Spleen (tissue), 7 donors: ENCODE measurements at regions not wholly inside any gene's neighbourhood (a gene's known extent, or its start where the extent isn't known, plus 50 kb on each side); places are given as distances from the start of the nearest gene placed in this dataset.
"Not testable (repeated sequence)": the region's sequence is repeated elsewhere in the genome, so short reads cannot be mapped to it uniquely, and the experiment has no call there.

Source experiments
- POLR2A ChIP-seq, 3 donors: fragments of 450-650 bp; IDR thresholded peaks; one replicate each; pipeline ENCODE4 v1.5.1; 2017; ENCODE audit warnings: antibody characterized with exemption in 3 of 3, mild to moderate bottlenecking in 1 of 3
- TF ChIP-seq, protein P1 (sequence below), 11 experiments: fragments of 200-600 bp in 7 of 11; fragments of 450-650 bp in 4 of 11; sonication (generic) in 4 of 11; IDR thresholded peaks in 8 of 11; conservative IDR thresholded peaks in 3 of 11; 1 replicate in 7 of 11; 2 replicates in 4 of 11; pipeline versions ENCODE4 v1.4.0 to v1.8.0; 2016 to 2021; ENCODE audit warnings: antibody characterized with exemption in 11 of 11, inconsistent platforms in 4 of 11, mild to moderate bottlenecking in 1 of 11
- donor health status: DM: no; HTN: no; CAD: no; lungs with moderate emphysema.
- donor health status: DM: no; HTN: no; CAD: no.
- donor health status: DM: no; HTN: no; CAD: no.

GRCh38 chr5:176103083-176103482, 135.0 kb upstream of the THOC3 start:
- not testable (repeated sequence) for TF ChIP-seq POLR2A (IDR thresholded peaks at IDR 0.05)
- TF ChIP-seq, protein P1, sequence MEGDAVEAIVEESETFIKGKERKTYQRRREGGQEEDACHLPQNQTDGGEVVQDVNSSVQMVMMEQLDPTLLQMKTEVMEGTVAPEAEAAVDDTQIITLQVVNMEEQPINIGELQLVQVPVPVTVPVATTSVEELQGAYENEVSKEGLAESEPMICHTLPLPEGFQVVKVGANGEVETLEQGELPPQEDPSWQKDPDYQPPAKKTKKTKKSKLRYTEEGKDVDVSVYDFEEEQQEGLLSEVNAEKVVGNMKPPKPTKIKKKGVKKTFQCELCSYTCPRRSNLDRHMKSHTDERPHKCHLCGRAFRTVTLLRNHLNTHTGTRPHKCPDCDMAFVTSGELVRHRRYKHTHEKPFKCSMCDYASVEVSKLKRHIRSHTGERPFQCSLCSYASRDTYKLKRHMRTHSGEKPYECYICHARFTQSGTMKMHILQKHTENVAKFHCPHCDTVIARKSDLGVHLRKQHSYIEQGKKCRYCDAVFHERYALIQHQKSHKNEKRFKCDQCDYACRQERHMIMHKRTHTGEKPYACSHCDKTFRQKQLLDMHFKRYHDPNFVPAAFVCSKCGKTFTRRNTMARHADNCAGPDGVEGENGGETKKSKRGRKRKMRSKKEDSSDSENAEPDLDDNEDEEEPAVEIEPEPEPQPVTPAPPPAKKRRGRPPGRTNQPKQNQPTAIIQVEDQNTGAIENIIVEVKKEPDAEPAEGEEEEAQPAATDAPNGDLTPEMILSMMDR (IDR thresholded peaks at IDR 0.05 in 8 of 11, conservative IDR thresholded peaks at IDR 0.05 in 3 of 11) = not testable (repeated sequence)
